KMS-11 (cell line): ENCODE measurements at regions not wholly inside any gene's neighbourhood (a gene's known extent, or its start where the extent isn't known, plus 50 kb on each side); places are given as distances from the start of the nearest gene placed in this dataset.

Source experiments
- H2AFZ ChIP-seq: fragments of 200-600 bp; sonication (generic); 2 replicates; pipeline ENCODE4 v1.6.1; 2016; ENCODE audit warnings: antibody characterized with exemption, mixed run types, low read depth
- H3K27ac ChIP-seq: fragments of 200-600 bp; sonication (generic); 2 replicates; pipeline ENCODE4 v1.6.1; 2016; ENCODE audit warnings: mild to moderate bottlenecking, mixed run types
- H3K27me3 ChIP-seq: fragments of 200-600 bp; sonication (generic); 2 replicates; pipeline ENCODE4 v1.6.1; 2017; ENCODE audit warnings: mild to moderate bottlenecking, low read depth, mixed run types, moderate library complexity; ENCODE audit not compliant: insufficient read depth
- H3K36me3 ChIP-seq: fragments of 200-600 bp; sonication (generic); 2 replicates; pipeline ENCODE4 v1.6.1; 2017; ENCODE audit warnings: mild to moderate bottlenecking, mixed run types; ENCODE audit not compliant: insufficient read depth
- H3K4me1 ChIP-seq: fragments of 200-600 bp; sonication (generic); 2 replicates; pipeline ENCODE4 v1.6.1; 2016; ENCODE audit warnings: mild to moderate bottlenecking, low read depth, mixed run types; ENCODE audit not compliant: poor library complexity, severe bottlenecking
- H3K4me2 ChIP-seq: fragments of 200-600 bp; sonication (generic); 2 replicates; pipeline ENCODE4 v1.7.0; 2016; ENCODE audit warnings: mild to moderate bottlenecking, mixed run types
- H3K4me3 ChIP-seq: fragments of 200-600 bp; sonication (generic); IDR thresholded peaks from 2 replicates; pipeline ENCODE4 v1.6.1; 2017; ENCODE audit warnings: low read depth, low read length, mixed read lengths; ENCODE audit not compliant: insufficient read depth
- H3K79me2 ChIP-seq: fragments of 200-600 bp; sonication (generic); 2 replicates; pipeline ENCODE4 v1.6.1; 2016; ENCODE audit warnings: low read depth, mixed run types; ENCODE audit not compliant: insufficient read depth
- H3K9ac ChIP-seq: fragments of 200-600 bp; sonication (generic); 2 replicates; pipeline ENCODE4 v1.6.1; 2016; ENCODE audit warnings: mild to moderate bottlenecking, mixed run types
- H4K20me1 ChIP-seq: fragments of 200-600 bp; sonication (generic); 2 replicates; pipeline ENCODE4 v1.6.1; 2016; ENCODE audit warnings: mild to moderate bottlenecking, mixed run types; ENCODE audit not compliant: insufficient read depth
- TF ChIP-seq, protein P1 (sequence below): fragments of 200-600 bp; sonication (generic); conservative IDR thresholded peaks from 2 replicates; pipeline ENCODE4 v1.6.1; 2017; ENCODE audit warnings: low read depth, mild to moderate bottlenecking, antibody characterized with exemption, low read length, moderate library complexity, mixed read lengths

DNA sequence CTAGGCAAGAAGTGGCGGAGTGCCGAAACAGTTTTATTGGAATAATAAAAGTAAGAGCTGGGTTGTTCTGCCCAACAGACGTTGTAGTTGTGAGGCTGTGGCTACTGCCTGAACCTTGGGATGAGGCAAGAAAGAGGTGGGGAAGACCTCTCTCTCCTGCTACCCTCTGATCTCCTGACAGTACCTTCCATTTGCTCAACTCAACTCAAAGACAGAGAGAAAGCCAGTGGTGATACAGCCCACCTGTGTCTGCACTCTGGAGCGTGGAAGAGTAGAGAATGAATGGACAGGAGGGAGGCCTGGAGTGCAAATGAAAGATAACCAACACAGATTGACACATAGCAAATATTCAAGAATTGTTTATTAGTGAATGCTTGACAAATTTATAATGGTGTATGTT lies 590.3 kb downstream of the NYAP2 start:
- no peak overlapping the region for H3K4me3 ChIP-seq
- no peaks in the 10 kb centered on the region for H3K27me3 ChIP-seq
- no peak overlapping the region for H2AFZ ChIP-seq
- TF ChIP-seq, protein P1, sequence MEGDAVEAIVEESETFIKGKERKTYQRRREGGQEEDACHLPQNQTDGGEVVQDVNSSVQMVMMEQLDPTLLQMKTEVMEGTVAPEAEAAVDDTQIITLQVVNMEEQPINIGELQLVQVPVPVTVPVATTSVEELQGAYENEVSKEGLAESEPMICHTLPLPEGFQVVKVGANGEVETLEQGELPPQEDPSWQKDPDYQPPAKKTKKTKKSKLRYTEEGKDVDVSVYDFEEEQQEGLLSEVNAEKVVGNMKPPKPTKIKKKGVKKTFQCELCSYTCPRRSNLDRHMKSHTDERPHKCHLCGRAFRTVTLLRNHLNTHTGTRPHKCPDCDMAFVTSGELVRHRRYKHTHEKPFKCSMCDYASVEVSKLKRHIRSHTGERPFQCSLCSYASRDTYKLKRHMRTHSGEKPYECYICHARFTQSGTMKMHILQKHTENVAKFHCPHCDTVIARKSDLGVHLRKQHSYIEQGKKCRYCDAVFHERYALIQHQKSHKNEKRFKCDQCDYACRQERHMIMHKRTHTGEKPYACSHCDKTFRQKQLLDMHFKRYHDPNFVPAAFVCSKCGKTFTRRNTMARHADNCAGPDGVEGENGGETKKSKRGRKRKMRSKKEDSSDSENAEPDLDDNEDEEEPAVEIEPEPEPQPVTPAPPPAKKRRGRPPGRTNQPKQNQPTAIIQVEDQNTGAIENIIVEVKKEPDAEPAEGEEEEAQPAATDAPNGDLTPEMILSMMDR, result no peak
- H3K9ac ChIP-seq, result no peak overlapping the region
- H4K20me1 ChIP-seq, result no peaks in the 10 kb centered on the region
- no peaks in the 10 kb centered on the region for H3K4me1 ChIP-seq
- H3K79me2 ChIP-seq, result no peaks in the 10 kb centered on the region
- H3K4me2 ChIP-seq, result no peak overlapping the region
- H3K36me3 ChIP-seq, result no peaks in the 10 kb centered on the region
- no peak overlapping the region for H3K27ac ChIP-seq

DNA sequence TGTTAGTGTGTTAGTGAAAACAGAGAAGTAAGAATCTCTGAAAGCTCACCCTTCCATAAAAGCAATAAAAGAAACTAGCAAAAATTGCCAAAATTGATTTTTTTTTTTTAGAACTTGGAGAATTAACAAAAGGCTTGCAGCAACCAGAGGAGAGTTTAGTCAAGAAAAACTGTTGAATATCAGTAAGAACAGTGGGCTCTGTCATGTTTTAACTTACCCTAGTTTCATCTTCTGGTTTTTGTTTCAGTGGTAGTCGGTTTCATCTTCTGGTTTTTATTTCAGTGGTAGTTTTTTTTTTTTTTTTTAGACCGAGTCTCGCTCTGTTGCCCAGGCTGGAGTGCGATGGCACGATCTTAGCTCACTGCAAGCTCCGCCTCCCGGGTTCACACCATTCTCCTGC lies 580.9 kb downstream of the NYAP2 start:
- Histone ChIP-seq H3K79me2 (no peaks in the 10 kb centered on the region), H3K4me3 (no peak overlapping the region), H3K36me3 (no peaks in the 10 kb centered on the region), H3K27ac (no peak overlapping the region), H4K20me1 (no peaks in the 10 kb centered on the region), H3K4me2 (no peak overlapping the region), H3K27me3 (no peaks in the 10 kb centered on the region), H2AFZ (no peak overlapping the region), H3K4me1 (no peaks in the 10 kb centered on the region), H3K9ac (no peak overlapping the region)
- TF ChIP-seq, protein P1, result no peak

DNA sequence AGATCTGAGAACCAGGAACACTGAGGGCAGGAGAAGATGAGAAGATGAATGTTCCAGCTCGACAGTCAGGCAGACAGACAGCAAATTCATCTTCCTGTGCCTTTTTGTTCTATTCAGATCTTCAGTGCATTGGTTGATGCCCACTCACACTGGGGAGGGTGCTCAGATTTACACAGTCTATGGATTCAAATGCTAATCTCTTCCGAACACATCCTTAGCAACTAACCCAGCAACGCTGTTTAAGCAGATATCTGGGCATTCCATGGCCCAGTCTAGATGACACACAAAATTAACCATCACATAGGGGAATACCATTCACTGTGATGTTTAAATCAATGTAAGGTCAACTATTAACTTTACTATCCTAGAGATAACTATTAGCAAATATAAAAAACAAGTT lies 571.9 kb downstream of the NYAP2 start:
- Histone ChIP-seq H3K36me3 (no peaks in the 10 kb centered on the region), H3K79me2 (no peaks in the 10 kb centered on the region), H3K4me3 (no peak overlapping the region), H3K27me3 (no peaks in the 10 kb centered on the region), H3K27ac (no peak overlapping the region), H3K4me2 (no peak overlapping the region), H3K9ac (no peak overlapping the region), H4K20me1 (no peaks in the 10 kb centered on the region), H3K4me1 (no peaks in the 10 kb centered on the region), H2AFZ (no peak overlapping the region)
- TF ChIP-seq, protein P1, result no peak

DNA sequence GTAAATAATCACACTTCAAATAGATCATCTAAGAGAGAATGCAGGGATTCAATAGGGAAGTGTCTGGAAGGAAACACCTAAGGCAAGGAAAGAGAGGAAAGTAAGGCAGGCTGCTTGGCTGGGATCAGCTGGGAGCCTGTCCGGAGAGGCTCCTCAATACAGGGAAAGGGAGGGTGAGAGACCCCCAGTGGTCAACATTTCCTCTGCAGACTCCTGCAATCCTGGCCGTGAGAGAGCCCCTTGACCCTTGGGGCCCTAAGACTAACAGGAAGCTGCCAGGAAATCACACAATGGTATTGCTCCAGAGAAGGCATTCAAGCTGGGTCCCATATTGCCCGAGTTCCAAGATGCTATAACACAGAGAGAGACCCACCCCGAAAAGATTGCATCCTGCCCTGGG lies 549.4 kb downstream of the NYAP2 start:
- no peaks in the 10 kb centered on the region for H3K36me3 ChIP-seq
- H3K27me3 ChIP-seq, result no peaks in the 10 kb centered on the region
- no peak overlapping the region for H3K4me3 ChIP-seq
- H2AFZ ChIP-seq, result no peak overlapping the region
- no peaks in the 10 kb centered on the region for H4K20me1 ChIP-seq
- no peak overlapping the region for H3K4me2 ChIP-seq
- H3K4me1 ChIP-seq, result no peaks in the 10 kb centered on the region
- H3K79me2 ChIP-seq, result no peaks in the 10 kb centered on the region
- no peak overlapping the region for H3K27ac ChIP-seq
- TF ChIP-seq, protein P1, result no peak
- no peak overlapping the region for H3K9ac ChIP-seq

DNA sequence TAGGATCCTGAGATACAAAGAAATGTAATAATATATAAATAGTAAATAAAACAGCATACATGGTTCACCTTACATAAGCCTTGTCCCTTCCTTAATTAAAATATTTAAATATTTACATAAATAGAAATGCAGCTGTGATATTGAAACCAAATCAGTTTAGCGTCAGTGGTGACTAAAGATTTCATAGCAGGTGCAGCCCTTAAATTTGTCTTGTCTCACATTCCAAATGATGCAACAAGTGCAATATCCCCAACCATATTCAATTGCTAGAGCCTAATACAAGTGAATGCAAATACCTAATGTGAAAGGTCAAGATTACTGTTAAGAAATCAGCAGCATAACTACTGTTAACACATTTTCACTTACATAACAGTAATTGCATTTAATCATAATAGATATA lies 539.5 kb downstream of the NYAP2 start:
- no peak overlapping the region for H3K4me2 ChIP-seq
- H3K27ac ChIP-seq, result no peak overlapping the region
- no peaks in the 10 kb centered on the region for H4K20me1 ChIP-seq
- TF ChIP-seq, protein P1, result no peak
- H3K79me2 ChIP-seq, result no peaks in the 10 kb centered on the region
- H3K4me3 ChIP-seq, result no peak overlapping the region
- H3K36me3 ChIP-seq, result no peaks in the 10 kb centered on the region
- H3K9ac ChIP-seq, result no peak overlapping the region
- no peaks in the 10 kb centered on the region for H3K27me3 ChIP-seq
- no peak overlapping the region for H2AFZ ChIP-seq
- peaks cover 12% of the 10 kb centered on the region for H3K4me1 ChIP-seq
